OCI-LY3 (cell line): ENCODE measurements at regions not wholly inside any gene's neighbourhood (a gene's known extent, or its start where the extent isn't known, plus 50 kb on each side); places are given as distances from the start of the nearest gene placed in this dataset.

Experiments used
- H2AFZ ChIP-seq: fragments of 200-600, 300-600 bp; shearing (Covaris generic); 2 replicates; pipeline ENCODE4 v1.6.0; 2014; ENCODE audit warnings: antibody characterized with exemption, low read depth, low read length
- H3K27ac ChIP-seq: fragments of 200-600, 300-600 bp; sonication (generic); 2 replicates; pipeline ENCODE4 v1.5.1; 2014; ENCODE audit warnings: mild to moderate bottlenecking, low read length, moderate library complexity, mixed read lengths
- H3K27me3 ChIP-seq: fragments of 200-600, 300-600 bp; sonication (generic); 2 replicates; pipeline ENCODE4 v1.6.1; 2014; ENCODE audit warnings: low read depth, low read length, mixed read lengths
- H3K36me3 ChIP-seq: fragments of 200-600, 300-600 bp; sonication (generic); replicated peaks from 2 replicates; pipeline ENCODE3; 2014; ENCODE audit warnings: low read depth, low read length, mixed read lengths
- H3K4me1 ChIP-seq: fragments of 300-600, 200-600 bp; sonication (generic); 2 replicates; pipeline ENCODE4 v1.6.1; 2014; ENCODE audit warnings: low read length, mixed read lengths
- H3K4me2 ChIP-seq: fragments of 200-600, 300-600 bp; sonication (generic); 2 replicates; pipeline ENCODE4 v1.6.1; 2014; ENCODE audit warnings: low read length, mixed read lengths
- H3K4me3 ChIP-seq: fragments of 300-600, 200-600 bp; sonication (generic); 2 replicates; pipeline ENCODE4 v1.5.1; 2014; ENCODE audit warnings: antibody characterized with exemption, mild to moderate bottlenecking, low read length, moderate library complexity
- H3K79me2 ChIP-seq: fragments of 300-600, 200-600 bp; shearing (Covaris generic); 2 replicates; pipeline ENCODE4 v1.6.1; 2014; ENCODE audit warnings: mild to moderate bottlenecking, low read length, mixed read lengths
- H3K9ac ChIP-seq: fragments of 300-600, 200-600 bp; shearing (Covaris generic); 2 replicates; pipeline ENCODE4 v1.6.0; 2014; ENCODE audit warnings: mild to moderate bottlenecking, low read length, moderate library complexity
- H3K9me3 ChIP-seq: fragments of 200-600, 300-600 bp; shearing (Covaris generic); 2 replicates; pipeline ENCODE4 v1.6.1; 2014; ENCODE audit warnings: low read length, mixed read lengths; ENCODE audit not compliant: insufficient read depth
- H4K20me1 ChIP-seq: fragments of 200-600, 300-600 bp; sonication (generic); 2 replicates; pipeline ENCODE4 v1.6.1; 2016; ENCODE audit warnings: low read length, mixed read lengths; ENCODE audit not compliant: insufficient read depth
- EZH2phosphoT487 ChIP-seq: fragments of 200-600 bp; shearing (Covaris generic); IDR thresholded peaks from 2 replicates; pipeline ENCODE4 v1.6.1; 2018; ENCODE audit warnings: antibody characterized with exemption, mixed run types, low read depth
- TF ChIP-seq, protein P1 (sequence below): fragments of 200-600, 300-600 bp; sonication (generic); IDR thresholded peaks from 2 replicates; pipeline ENCODE4 v1.5.1; 2014; ENCODE audit warnings: antibody characterized with exemption, low read length, low read depth

DNA sequence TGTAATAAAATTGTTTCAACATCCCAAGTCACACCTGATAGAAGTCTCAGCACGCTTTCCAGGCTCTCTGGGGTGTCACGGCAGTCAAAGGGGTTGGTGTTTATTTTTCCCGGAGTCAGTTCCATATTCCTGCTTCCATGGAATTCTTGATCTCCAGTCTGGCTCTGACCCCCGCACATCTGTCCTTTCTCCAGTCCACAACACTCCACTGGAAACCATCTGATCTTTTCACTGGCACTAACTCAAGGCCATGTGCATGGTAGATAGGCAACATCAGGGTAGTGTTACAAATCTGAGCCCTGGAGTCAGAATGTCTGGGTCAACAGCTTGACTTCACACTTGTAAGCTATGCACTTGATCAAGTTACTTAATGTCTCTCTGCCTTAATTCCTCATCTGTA, 176.2 kb downstream of the WDR11 start:
- H3K4me3 ChIP-seq, result no peak overlapping the region

DNA sequence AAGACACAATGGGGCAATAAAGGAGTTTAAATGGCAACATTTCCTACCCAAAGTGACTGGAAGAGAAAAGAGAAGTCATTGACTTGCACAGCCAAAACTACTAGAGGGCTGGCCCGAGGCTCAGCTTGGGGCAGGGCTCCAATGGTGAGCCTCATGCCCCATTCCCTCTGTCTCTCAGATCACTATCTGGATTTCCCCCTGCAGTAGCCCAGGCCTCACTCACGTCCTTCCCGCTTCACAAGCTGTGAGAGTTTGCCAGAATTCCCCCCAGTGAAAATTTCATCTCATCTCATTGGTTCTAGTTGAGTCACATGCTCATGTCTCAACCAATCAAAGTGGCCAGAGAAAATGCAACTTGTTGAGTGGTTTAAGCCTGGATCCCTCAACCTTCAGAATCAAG, 181.3 kb downstream of the WDR11 start:
- no peak for TF ChIP-seq EZH2phosphoT487
- TF ChIP-seq, protein P1, sequence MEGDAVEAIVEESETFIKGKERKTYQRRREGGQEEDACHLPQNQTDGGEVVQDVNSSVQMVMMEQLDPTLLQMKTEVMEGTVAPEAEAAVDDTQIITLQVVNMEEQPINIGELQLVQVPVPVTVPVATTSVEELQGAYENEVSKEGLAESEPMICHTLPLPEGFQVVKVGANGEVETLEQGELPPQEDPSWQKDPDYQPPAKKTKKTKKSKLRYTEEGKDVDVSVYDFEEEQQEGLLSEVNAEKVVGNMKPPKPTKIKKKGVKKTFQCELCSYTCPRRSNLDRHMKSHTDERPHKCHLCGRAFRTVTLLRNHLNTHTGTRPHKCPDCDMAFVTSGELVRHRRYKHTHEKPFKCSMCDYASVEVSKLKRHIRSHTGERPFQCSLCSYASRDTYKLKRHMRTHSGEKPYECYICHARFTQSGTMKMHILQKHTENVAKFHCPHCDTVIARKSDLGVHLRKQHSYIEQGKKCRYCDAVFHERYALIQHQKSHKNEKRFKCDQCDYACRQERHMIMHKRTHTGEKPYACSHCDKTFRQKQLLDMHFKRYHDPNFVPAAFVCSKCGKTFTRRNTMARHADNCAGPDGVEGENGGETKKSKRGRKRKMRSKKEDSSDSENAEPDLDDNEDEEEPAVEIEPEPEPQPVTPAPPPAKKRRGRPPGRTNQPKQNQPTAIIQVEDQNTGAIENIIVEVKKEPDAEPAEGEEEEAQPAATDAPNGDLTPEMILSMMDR, result no peak
- no peaks in the 10 kb centered on the region for H3K9me3 ChIP-seq
- no peaks in the 10 kb centered on the region for H3K36me3 ChIP-seq
- H3K27me3 ChIP-seq, result peaks cover 10% of the 10 kb centered on the region
- no peaks in the 10 kb centered on the region for H3K4me1 ChIP-seq
- H3K9ac ChIP-seq, result no peak overlapping the region
- no peak overlapping the region for H3K4me2 ChIP-seq
- H4K20me1 ChIP-seq, result no peaks in the 10 kb centered on the region
- no peaks in the 10 kb centered on the region for H3K79me2 ChIP-seq
- H3K4me3 ChIP-seq, result no peak overlapping the region
- no peak overlapping the region for H2AFZ ChIP-seq
- H3K27ac ChIP-seq, result no peak overlapping the region

More for the DNA sequence above, 176.2 kb downstream of the WDR11 start:
- TF ChIP-seq EZH2phosphoT487, result no peak
- TF ChIP-seq, protein P1, result no peak
- H3K27me3 ChIP-seq, result peaks cover 2% of the 10 kb centered on the region
- no peak overlapping the region for H3K27ac ChIP-seq
- no peak overlapping the region for H3K9ac ChIP-seq
- H3K9me3 ChIP-seq, result no peaks in the 10 kb centered on the region
- H2AFZ ChIP-seq, result no peak overlapping the region
- H3K79me2 ChIP-seq, result no peaks in the 10 kb centered on the region
- no peaks in the 10 kb centered on the region for H4K20me1 ChIP-seq
- H3K4me2 ChIP-seq, result no peak overlapping the region
- no peaks in the 10 kb centered on the region for H3K4me1 ChIP-seq
- no peaks in the 10 kb centered on the region for H3K36me3 ChIP-seq

DNA sequence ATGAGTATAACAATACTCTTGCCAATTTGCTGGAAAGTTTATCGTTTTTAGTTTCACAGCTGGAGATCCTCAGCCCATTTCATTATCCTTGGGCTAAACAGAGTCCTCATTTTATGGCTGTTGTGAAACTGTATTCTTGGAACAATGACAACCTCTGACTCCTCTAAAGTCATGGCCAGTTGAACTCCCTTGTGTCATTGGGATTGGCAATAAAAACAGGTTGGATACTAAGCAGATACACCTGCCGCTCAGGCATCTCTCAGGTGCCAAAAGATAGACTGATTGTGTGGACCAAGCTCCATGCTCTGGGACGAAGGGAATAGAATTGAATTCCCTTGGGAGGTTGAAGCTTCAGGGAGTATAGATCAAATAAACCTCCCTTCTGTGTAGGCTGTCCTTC, 182.2 kb downstream of the WDR11 start:
- H3K79me2 ChIP-seq, result no peaks in the 10 kb centered on the region
- no peaks in the 10 kb centered on the region for H3K9me3 ChIP-seq
- H4K20me1 ChIP-seq, result no peaks in the 10 kb centered on the region
- H3K4me3 ChIP-seq, result no peak overlapping the region
- no peaks in the 10 kb centered on the region for H3K36me3 ChIP-seq
- H3K4me2 ChIP-seq, result no peak overlapping the region
- H3K27me3 ChIP-seq, result peaks cover 13% of the 10 kb centered on the region
- no peak overlapping the region for H2AFZ ChIP-seq
- H3K9ac ChIP-seq, result no peak overlapping the region
- no peak overlapping the region for H3K27ac ChIP-seq
- TF ChIP-seq, protein P1, result no peak
- TF ChIP-seq EZH2phosphoT487, result no peak
- 0 out of 2 replicates have a peak, but pooled peaks cover 2% of the 10 kb centered on the region for H3K4me1 ChIP-seq

DNA sequence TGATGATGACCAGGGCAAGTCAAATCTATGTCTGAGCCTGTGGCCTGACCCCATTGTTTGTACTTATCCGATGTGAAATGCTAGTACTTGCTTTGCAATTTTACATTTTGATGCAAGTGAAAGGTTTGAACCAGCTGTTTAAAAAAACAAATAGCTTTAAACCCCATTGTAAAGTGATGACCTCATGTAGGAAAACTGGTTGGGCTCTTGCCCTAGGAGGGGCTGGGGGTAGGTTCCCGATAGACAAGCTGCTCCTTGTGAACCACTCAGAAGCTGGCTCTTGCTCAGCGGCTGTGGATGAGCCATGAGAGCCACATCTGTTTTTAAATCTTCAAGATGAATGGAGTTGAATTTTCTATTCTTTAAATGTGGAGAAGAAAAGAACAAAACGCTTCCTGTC, 185.3 kb downstream of the WDR11 start:
- no peak overlapping the region for H2AFZ ChIP-seq
- no peak overlapping the region for H3K27ac ChIP-seq
- no peak overlapping the region for H3K4me2 ChIP-seq
- H3K36me3 ChIP-seq, result no peaks in the 10 kb centered on the region
- no peaks in the 10 kb centered on the region for H3K79me2 ChIP-seq
- H3K9ac ChIP-seq, result no peak overlapping the region
- H3K27me3 ChIP-seq, result peaks cover 31% of the 10 kb centered on the region
- H3K4me1 ChIP-seq, result 0 out of 2 replicates have a peak, but pooled peaks cover 2% of the 10 kb centered on the region
- H3K9me3 ChIP-seq, result no peaks in the 10 kb centered on the region
- H3K4me3 ChIP-seq, result no peak overlapping the region
- no peaks in the 10 kb centered on the region for H4K20me1 ChIP-seq
- no peak for TF ChIP-seq EZH2phosphoT487
- TF ChIP-seq, protein P1, result no peak
